Loucy (cell line): ENCODE measurements at regions not wholly inside any gene's neighbourhood (a gene's known extent, or its start where the extent isn't known, plus 50 kb on each side); places are given as distances from the start of the nearest gene placed in this dataset.

ENCODE experiments used
- EZH2phosphoT487 ChIP-seq: fragments of 200-600 bp; IDR thresholded peaks from 2 replicates; pipeline ENCODE4 v1.6.1; 2018; ENCODE audit warnings: antibody characterized with exemption, mild to moderate bottlenecking, moderate library complexity, borderline replicate concordance
- TF ChIP-seq, protein P1 (sequence below): fragments of 200-600 bp; sonication (generic); conservative IDR thresholded peaks from 2 replicates; pipeline ENCODE4 v1.5.1; 2014; ENCODE audit warnings: mild to moderate bottlenecking, antibody characterized with exemption, low read length

DNA sequence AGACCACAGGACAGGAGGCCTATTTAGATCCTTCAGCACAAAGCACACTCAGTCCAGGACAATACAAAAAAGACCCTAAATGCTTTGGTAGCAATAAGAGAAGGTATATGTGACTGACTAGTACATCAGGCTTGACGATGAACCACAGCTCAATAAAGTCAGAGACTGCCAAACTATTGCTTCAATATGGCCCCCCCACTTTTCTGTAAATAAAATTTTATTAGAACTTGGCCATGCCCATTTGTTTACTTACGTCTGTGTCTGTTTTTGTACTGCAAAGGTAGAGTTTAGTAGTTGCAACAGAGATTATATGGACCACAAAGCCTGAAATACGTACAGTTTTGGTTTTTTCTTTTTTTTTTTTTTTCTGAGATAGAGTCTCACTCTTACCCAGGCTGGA is 136.7 kb downstream of the IRS2 start:
- TF ChIP-seq, protein P1, sequence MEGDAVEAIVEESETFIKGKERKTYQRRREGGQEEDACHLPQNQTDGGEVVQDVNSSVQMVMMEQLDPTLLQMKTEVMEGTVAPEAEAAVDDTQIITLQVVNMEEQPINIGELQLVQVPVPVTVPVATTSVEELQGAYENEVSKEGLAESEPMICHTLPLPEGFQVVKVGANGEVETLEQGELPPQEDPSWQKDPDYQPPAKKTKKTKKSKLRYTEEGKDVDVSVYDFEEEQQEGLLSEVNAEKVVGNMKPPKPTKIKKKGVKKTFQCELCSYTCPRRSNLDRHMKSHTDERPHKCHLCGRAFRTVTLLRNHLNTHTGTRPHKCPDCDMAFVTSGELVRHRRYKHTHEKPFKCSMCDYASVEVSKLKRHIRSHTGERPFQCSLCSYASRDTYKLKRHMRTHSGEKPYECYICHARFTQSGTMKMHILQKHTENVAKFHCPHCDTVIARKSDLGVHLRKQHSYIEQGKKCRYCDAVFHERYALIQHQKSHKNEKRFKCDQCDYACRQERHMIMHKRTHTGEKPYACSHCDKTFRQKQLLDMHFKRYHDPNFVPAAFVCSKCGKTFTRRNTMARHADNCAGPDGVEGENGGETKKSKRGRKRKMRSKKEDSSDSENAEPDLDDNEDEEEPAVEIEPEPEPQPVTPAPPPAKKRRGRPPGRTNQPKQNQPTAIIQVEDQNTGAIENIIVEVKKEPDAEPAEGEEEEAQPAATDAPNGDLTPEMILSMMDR, result no peak
- no peak for TF ChIP-seq EZH2phosphoT487
